HG03378 (cell line): ENCODE measurements at regions not wholly inside any gene's neighbourhood (a gene's known extent, or its start where the extent isn't known, plus 50 kb on each side); places are given as distances from the start of the nearest gene placed in this dataset.
A peak's percentile ranks its signal among the peaks of the same experiment; 100 is the strongest.
"Not testable (repeated sequence)": the region's sequence is repeated elsewhere in the genome, so short reads cannot be mapped to it uniquely, and the experiment has no call there.

Experiments
- ATAC-seq: cut with Tn5 transposase; IDR thresholded peaks from one replicate; pipeline ENCODE4 v1.9.1; 2021; ENCODE audit warnings: mild to moderate bottlenecking, moderate library complexity; ENCODE audit not compliant: unreplicated experiment

GRCh38 chr21:33994373-33994772 lies 78.8 kb upstream of the ATP5PO start:
- ATAC-seq, result no peak

GRCh38 chr21:33993286-33994231 lies 78.0 kb upstream of the ATP5PO start:
- ATAC-seq, result no peak

- ATAC-seq, result not testable (repeated sequence)
Observed at GRCh38 chr21:33992412-33992811, 76.8 kb upstream of the ATP5PO start.

- ATAC-seq, result no peak
Observed at GRCh38 chr21:33991133-33991532, 75.5 kb upstream of the ATP5PO start.

- no peak for ATAC-seq
Observed at GRCh38 chr21:33989440-33989839, 73.8 kb upstream of the ATP5PO start.

- ATAC-seq, result no peak
Observed at GRCh38 chr21:33988237-33989017, 72.8 kb upstream of the ATP5PO start.

GRCh38 chr21:33987461-33987860 lies 71.9 kb upstream of the ATP5PO start:
- ATAC-seq, result no peak

- ATAC-seq, result no peak
Observed at GRCh38 chr21:33985117-33986050, 69.8 kb upstream of the ATP5PO start.

- no peak for ATAC-seq
Observed at GRCh38 chr21:33984021-33984481, 68.4 kb upstream of the ATP5PO start.

- ATAC-seq, result no peak
Observed at GRCh38 chr21:33981391-33982101, 65.9 kb upstream of the ATP5PO start.

GRCh38 chr21:33980276-33980916 lies 64.8 kb upstream of the ATP5PO start:
- no peak for ATAC-seq

- ATAC-seq, result no peak
Observed at GRCh38 chr21:33978585-33978984, 63.0 kb upstream of the ATP5PO start.

GRCh38 chr21:33977721-33978369 lies 62.2 kb upstream of the ATP5PO start:
- ATAC-seq, result no peak

GRCh38 chr21:33977017-33977720 lies 61.6 kb upstream of the ATP5PO start:
- ATAC-seq, result no peak

GRCh38 chr21:33976082-33977016 lies 60.7 kb upstream of the ATP5PO start:
- ATAC-seq, result peak; percentile 37

- peak; percentile 88 for ATAC-seq
Observed at GRCh38 chr21:33975548-33976081, 60.0 kb upstream of the ATP5PO start.
